ENCODE measurements at regions not wholly inside any gene's neighbourhood (a gene's known extent, or its start where the extent isn't known, plus 50 kb on each side); places are given as distances from the start of the nearest gene placed in this dataset.

- no peak for DNase-seq
These were observed 159.9 kb downstream of the PCDH7 start for GRCh38 chr4:30879855-30880598.

DNA sequence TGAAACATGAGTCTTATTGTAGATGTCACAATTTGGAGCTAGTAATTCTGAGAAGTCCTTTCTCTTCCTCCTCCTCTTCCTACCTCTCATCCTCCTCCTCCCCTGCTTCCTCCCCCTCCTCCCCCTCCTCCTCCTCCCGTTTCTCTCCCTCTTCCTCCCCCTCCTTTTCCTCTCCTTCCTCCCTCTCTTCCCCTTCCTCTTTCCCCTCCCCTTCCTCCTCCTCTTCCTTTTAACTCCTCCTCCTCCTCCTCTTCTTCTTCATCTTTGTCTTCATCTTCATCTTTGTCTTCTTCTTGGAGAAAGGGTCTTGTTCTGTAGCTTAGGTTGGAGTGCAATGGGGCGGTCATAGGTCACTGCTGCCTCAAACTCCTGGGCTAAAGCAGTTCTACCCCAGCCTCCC lies 161.8 kb downstream of the PCDH7 start:
- no peak for DNase-seq

DNA sequence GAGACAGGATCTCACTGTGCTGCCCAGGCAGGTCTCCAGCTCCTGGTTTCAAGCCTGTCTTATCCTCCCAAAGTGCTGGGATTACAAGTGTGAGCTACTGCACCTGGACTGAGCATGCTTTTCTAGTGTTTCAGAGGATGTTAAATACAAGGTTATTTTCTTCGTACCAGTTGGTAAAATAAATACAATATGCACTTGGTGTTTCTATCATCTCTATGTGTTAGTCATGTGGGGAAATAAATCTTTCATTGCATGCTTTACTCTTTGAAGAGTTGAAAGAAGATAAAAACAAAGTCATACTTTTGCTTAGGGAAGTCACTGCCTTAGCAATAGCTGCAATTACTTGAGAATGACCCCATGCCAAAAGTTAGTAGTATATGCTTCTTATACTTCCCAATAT lies 162.3 kb downstream of the PCDH7 start:
- DNase-seq: no peak

DNA sequence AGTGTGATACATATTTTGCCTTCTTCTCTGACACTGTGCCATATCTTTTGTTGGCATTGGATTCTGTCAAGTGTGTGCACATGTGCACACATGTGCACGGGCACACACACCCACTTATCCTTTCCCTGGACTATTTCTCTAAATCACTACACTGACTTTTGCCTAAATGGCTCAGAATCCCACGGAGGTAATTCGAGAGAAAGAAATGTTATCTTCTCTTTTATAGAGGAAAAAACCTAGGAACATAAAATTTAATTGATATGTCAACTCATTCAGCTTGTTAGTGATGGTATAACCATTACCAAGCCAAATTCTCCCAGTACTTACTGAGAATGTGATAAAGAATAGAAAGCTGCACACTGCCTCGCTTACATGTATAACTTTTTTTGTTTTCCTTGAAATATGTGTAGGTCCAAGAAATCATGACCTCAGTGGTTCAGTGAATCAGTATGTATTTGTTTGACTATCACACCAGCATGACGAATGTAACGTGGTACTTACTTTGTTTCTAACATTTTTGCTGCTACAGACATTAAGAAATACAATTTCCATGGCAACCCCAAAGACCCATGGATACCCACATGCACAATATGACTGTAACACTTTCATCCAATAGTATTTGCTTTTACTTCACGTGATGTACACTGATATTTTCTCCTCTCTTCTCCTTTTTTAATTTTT lies 163.0 kb downstream of the PCDH7 start:
- no peak for DNase-seq

DNA sequence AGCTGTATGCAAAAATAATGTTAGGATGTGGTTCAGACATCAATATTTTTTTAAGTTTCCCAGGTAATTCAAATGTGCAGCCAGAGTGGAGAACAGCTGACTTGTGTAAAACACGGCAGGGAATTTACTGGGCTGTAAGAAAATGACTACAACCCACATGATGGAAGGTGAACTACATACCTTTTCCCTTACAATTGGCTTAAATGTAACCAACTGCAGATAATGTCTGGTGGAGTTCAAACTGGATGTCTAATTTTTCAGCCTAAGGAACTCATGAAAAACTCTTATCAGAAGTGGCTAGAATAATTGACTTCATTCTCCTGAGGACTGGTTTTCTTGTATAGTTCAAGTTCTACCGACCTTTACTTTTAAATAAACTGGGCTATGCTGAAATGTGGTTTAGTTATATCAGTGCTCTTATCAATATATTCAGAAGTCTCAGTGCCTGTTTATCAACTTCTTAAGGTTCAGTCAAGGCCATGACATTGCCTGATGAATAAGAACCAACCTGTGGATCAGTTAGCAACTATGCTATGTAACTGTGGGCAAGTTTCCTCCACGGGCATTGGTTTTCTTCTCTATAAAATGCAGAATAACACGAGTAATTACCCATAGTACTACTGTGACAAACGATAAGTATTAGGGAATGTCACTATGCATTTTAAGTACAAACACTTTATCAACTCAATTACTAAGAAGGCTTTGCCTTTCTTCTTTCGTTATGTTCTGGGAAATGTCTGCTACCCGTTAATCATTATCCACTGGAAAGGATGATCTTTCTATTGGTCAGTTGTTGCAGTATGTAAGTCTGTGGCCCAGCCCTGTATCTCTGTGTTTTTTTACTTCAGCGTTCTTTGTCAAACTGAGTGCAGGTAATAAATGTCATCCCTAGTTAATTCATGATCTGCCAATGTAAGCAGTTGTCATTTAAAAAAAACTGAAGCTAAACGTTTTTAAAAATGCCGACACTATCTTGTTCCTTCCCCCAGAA lies 181.6 kb downstream of the PCDH7 start:
- DNase-seq: no peak

- no peak for DNase-seq
These were observed 183.5 kb downstream of the PCDH7 start for GRCh38 chr4:30903502-30904214.

GRCh38 chr4:30904215-30904555 lies 184.0 kb downstream of the PCDH7 start:
- DNase-seq: no peak

- DNase-seq: no peak
These were observed 184.4 kb downstream of the PCDH7 start for GRCh38 chr4:30904588-30904987.

- no peak for DNase-seq
These were observed 192.0 kb downstream of the PCDH7 start for GRCh38 chr4:30912098-30912714.

GRCh38 chr4:30916337-30917274 lies 196.4 kb downstream of the PCDH7 start:
- DNase-seq: no peak

- DNase-seq: no peak
These were observed 197.8 kb downstream of the PCDH7 start for GRCh38 chr4:30917946-30918345.

DNA sequence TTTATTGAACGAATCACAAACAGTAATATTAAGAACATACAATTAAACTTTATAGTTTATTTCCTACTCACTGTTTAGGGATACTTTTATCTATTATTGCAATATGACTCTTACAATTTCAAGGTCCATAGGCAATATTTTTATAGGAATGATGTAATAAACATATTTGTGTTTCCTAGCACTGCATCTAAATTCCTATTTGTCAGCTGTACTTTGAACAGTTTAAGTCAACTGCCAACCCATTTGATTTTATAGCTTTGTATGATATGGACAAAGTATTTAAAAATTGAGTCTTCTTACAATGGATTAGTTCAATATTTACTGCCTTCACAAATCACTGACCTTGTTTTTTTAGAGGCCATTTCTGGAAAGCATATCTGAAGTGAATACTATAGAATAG lies 199.3 kb downstream of the PCDH7 start:
- no peak for DNase-seq

DNA sequence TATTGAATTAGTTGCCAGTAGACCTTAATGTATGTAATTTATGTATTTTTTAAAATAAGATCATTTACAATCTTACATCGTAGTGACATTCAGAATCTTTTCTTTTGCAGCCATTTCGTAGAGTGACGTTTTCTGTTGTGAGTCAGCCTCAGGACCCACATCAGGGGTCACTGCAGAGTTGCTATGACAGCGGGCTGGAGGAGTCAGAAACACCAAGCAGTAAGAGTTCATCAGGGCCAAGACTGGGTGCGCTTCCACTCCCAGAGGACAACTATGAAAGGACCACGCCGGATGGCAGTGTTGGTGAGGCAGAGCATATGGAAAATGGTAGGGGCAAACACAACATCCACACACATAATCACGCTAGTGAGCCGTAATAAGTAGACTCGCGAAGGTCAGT lies 199.9 kb downstream of the PCDH7 start:
- no peak for DNase-seq

DNA sequence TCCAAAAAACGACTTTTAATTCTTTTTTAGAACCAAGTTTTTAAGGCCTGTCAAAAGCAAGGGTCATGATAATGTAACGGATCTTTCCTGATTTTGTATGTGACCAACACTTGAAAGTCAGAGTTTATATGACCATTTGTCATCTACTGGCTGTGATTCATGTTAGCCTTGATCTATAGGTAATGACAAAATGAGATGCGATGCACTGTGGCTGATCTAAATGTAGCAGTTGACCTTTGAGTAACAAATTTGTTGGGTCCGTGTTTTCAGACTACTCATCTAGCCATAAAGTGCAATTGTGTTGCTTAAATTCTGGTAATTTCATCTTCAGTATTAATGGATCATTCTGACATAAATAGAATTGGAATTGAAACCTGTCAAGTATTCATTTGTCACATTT lies 202.5 kb downstream of the PCDH7 start:
- DNase-seq: no peak

- DNase-seq: no peak
These were observed 204.3 kb downstream of the PCDH7 start for GRCh38 chr4:30924495-30924894.

GRCh38 chr4:30929649-30930048 lies 209.5 kb downstream of the PCDH7 start:
- DNase-seq: no peak

DNA sequence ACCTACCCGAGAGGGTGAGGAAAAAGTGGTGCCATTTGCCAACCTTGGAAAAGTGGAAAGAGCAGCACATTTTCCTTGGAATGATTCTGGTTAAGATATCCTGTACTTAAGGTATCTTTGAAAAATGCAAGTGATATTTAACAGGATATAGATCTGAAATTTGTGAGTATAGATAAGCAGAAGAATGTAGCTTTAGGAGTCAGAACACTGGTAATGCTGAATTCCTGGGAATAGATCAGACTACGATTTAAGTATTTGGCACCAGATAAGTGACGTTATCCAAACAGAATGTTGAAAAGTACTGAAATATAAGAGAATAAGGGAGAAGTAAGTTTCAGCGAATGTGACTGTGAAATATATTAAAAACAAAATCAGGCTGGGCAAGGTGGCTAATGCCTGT lies 210.1 kb downstream of the PCDH7 start:
- DNase-seq: no peak

DNA sequence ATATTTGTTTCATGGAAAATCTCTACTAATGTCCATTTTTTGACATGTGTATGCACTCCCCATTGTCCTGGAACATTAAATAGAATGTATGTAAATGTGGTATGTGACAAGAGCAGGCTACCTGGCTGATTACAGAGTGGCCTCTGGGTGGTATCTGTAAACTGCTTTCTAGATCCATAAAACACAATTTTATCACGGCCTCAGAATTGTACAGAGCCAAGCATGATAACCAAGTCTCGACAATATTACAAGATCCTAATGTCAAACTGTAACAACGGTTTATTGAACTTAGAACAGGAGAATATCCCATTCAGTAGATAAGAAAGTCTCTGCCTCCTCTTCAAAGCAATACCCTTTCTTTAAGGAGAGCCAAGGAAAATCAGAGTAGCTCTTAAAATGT lies 212.4 kb downstream of the PCDH7 start:
- DNase-seq: no peak

GRCh38 chr4:30939069-30939468 lies 218.9 kb downstream of the PCDH7 start:
- no peak for DNase-seq

- no peak for DNase-seq
These were observed 219.5 kb downstream of the PCDH7 start for GRCh38 chr4:30939684-30940083.

DNA sequence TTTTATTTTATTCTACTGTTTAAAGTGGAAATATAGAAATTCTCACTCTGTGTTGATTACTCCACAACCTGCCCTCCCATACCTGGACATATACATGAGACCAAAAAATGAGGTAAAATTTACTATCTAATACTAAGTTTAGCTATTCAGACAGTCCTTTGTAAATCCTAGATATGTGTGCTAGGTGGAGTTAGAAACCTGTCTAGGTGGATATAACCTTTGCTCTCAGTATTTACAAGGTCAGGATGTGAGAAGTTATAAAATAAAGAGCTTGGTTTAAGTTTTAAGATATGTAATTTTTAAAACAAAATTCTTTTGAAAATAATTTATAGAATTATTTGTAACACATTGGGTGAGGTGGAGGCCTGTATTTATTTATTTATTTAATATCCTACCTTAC lies 221.5 kb downstream of the PCDH7 start:
- DNase-seq: no peak
